Mesodermal cell (in vitro differentiated cells): ENCODE measurements at regions not wholly inside any gene's neighbourhood (a gene's known extent, or its start where the extent isn't known, plus 50 kb on each side); places are given as distances from the start of the nearest gene placed in this dataset.
"Not testable (repeated sequence)": the region's sequence is repeated elsewhere in the genome, so short reads cannot be mapped to it uniquely, and the experiment has no call there.

Experiments used
- H3K27ac ChIP-seq: 2 replicates; pipeline ENCODE4 v1.7.0; 2013; ENCODE audit warnings: mild to moderate bottlenecking, low read depth, low read length, moderate library complexity; ENCODE audit not compliant: severe bottlenecking
- H3K36me3 ChIP-seq: 2 replicates; pipeline ENCODE4 v1.7.1; 2013; ENCODE audit warnings: mild to moderate bottlenecking, low read length, moderate library complexity; ENCODE audit not compliant: control insufficient read depth, insufficient read depth
- H3K4me1 ChIP-seq: one replicate; pipeline ENCODE4 v1.7.1; 2013; ENCODE audit warnings: mild to moderate bottlenecking, low read length; ENCODE audit not compliant: insufficient read depth, control insufficient read depth, poor library complexity, severe bottlenecking
- H3K4me3 ChIP-seq: 2 replicates; pipeline ENCODE4 v1.7.0; 2013; ENCODE audit warnings: low read length, control low read depth, mild to moderate bottlenecking; ENCODE audit not compliant: insufficient read depth, poor library complexity, severe bottlenecking; ENCODE audit errors: extremely low read depth
- H3K9me3 ChIP-seq: 2 replicates; pipeline ENCODE4 v1.7.1; 2013; ENCODE audit warnings: mild to moderate bottlenecking, low read length, moderate library complexity; ENCODE audit not compliant: control insufficient read depth
- WGBS, 2 experiments: methylation state at CpG; one replicate each; pipeline ENCODE4 v1.1.5; 2013; ENCODE audit warnings: missing lambda C conversion rate in 2 of 2; ENCODE audit not compliant: insufficient coverage in 2 of 2; 5-methylcytosine and 5-hydroxymethylcytosine counted together

GRCh38 chr16:26447570-26447969 lies 619.2 kb upstream of the C16orf82 start:
- Histone ChIP-seq H3K4me3 (no peak overlapping the region), H3K36me3 (no peaks in the 10 kb centered on the region), H3K4me1 (peaks cover 5% of the 10 kb centered on the region), H3K27ac (no peak overlapping the region), H3K9me3 (no peaks in the 10 kb centered on the region)
- 90 to 98% methylated on average over 4 to 5 of the region's 5 CpGs for WGBS, 2 experiments

- no CpG with 5 or more reads among the region's 1 CpG for WGBS, 2 experiments
- no peaks in the 10 kb centered on the region for H3K9me3 ChIP-seq
- H3K36me3 ChIP-seq = no peaks in the 10 kb centered on the region
- no peak overlapping the region for H3K4me3 ChIP-seq
- H3K27ac ChIP-seq = peak overlapping the region; percentile 41
- peaks cover 9% of the 10 kb centered on the region for H3K4me1 ChIP-seq
Measured at GRCh38 chr16:26453215-26453614, 613.5 kb upstream of the C16orf82 start.

DNA sequence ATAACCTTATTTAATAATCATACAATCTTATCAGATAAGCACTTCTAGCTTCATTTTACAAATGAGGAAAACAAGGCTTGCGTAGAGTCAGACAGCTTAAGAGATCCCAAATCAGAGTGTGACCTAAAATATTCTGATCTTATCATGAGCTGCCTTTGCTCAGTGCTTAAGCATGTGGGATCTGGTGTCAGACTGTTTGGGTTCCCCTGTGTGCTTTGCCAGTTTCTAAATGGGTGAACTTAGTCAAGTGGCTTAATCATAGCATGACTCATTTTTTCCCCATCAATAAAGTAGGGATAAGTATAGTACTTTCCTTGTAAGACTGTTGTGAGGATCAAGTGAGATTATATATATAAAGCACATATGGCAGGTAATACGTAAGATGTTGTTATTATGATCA lies 612.6 kb upstream of the C16orf82 start:
- H3K27ac ChIP-seq = peak overlapping the region; percentile 51

DNA sequence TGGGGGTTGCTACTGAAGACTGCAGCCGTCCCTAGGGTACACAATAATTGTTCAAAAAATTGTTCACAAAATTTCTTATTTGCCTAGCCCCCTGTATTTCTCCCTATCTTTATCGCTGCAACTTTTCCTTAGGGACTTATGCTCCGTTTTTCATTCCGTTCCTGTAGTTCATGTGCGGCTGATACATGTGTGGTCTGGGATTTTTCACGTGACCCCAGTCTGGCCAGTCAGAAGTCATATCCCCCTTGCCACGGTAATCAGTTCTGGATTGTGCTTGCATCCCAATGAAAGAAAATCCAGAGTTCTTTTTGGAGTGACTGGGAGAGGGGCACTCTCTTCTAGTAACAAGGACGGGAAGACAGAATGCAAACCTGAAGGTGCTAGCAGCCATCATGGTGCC lies 610.7 kb upstream of the C16orf82 start:
- Histone ChIP-seq H3K4me3 (no peak overlapping the region), H3K9me3 (no peaks in the 10 kb centered on the region), H3K4me1 (peaks cover 9% of the 10 kb centered on the region), H3K27ac (no peak overlapping the region), H3K36me3 (no peaks in the 10 kb centered on the region)
- 80 to 93% methylated on average over 6 of the region's 8 CpGs for WGBS, 2 experiments

More for the DNA sequence above, 612.6 kb upstream of the C16orf82 start:
- no peak overlapping the region for H3K4me3 ChIP-seq
- 86 to 100% methylated on average over 1 of the region's 2 CpGs for WGBS, 2 experiments
- peaks cover 9% of the 10 kb centered on the region for H3K4me1 ChIP-seq
- no peaks in the 10 kb centered on the region for H3K9me3 ChIP-seq
- no peaks in the 10 kb centered on the region for H3K36me3 ChIP-seq

DNA sequence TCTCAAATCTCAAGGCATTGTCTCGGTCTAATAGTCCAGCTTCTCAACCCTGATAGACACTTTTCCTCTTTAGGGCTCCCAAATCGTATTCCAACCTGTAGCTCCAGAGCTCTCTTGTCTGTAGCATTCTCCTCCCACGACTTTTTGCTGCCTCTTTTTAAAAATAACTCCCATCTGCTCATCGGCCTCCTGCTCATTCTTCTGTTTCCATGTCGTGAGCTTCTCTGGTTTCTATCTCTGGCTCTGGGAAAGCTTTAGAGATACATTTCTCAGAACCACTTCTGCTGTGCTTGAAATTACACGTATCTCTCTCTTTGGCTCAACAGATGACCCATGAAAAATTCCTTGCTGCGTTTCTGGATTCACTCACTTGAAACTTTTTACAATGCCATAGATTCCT lies 609.6 kb upstream of the C16orf82 start:
- 85 to 92% methylated on average over 5 to 6 of the region's 7 CpGs for WGBS, 2 experiments
- Histone ChIP-seq H3K4me3 (no peak overlapping the region), H3K27ac (no peak overlapping the region), H3K36me3 (no peaks in the 10 kb centered on the region), H3K4me1 (peaks cover 9% of the 10 kb centered on the region), H3K9me3 (no peaks in the 10 kb centered on the region)

GRCh38 chr16:26457882-26458281 lies 608.8 kb upstream of the C16orf82 start:
- Histone ChIP-seq H3K36me3 (no peaks in the 10 kb centered on the region), H3K9me3 (no peaks in the 10 kb centered on the region), H3K4me1 (peaks cover 9% of the 10 kb centered on the region), H3K27ac (no peak overlapping the region), H3K4me3 (no peak overlapping the region)
- WGBS, 2 experiments = 83% methylated on average over 1 of the region's 4 CpGs; no CpG with 5 or more reads in 1 of the 2 experiments

DNA sequence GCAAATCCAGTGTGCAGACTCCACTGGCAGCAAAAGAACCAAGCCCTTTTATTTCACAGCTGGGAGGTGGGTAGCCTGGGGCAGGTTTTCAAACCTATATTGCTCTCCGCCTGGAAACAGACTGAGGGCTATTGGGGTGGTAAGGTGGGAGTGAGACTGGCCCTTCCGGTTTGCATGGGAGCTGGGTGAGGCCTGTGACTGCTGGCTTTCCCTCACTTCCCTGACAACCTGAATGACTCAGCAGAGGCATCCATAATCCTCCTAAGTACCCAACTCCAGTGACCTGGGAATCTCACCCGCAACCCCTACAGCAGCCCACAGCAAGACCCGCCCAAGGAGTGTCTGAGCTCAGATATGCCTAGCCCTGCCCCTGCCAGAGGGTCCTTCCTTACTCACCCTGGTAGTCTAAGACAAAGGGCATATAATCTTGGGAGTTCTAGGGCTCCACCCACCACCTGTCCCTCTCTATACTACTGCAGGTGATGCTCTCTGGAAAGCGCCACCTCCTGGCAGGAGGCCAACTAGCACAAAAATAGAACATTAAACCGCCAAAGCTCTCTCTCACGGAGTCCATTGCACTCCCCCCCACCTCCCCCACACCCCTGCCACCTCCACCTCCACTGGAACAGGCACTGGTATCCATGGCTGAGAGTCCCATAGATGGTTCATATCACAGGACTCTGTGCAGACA lies 602.0 kb upstream of the C16orf82 start:
- Histone ChIP-seq H3K36me3 (no peaks in the 10 kb centered on the region), H3K9me3 (no peaks in the 10 kb centered on the region), H3K4me3 (no peak overlapping the region), H3K4me1 (no peaks in the 10 kb centered on the region), H3K27ac (no peak overlapping the region)
- WGBS, 2 experiments = 95 to 100% methylated on average over 3 to 5 of the region's 7 CpGs

DNA sequence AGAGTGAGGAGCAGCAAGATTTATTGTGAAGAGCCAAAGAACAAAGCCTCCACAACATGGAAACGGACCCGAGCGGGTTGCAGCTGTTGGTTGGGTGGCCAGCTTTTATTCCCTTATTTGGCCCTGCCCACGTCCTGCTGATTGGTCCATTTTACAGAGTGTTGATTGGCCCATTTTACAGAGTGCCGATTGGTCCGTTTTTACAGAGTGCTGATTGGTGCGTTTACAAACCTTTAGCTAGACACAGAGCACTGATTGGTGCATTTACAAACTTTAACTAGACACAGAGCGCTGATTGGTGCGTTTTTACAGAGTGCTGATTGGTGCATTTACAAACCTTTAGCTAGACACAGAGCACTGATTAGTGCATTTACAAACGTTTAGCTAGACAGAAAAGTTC lies 592.3 kb upstream of the C16orf82 start:
- not testable (repeated sequence) for H3K4me3 ChIP-seq, H3K36me3 ChIP-seq, H3K27ac ChIP-seq, H3K9me3 ChIP-seq, H3K4me1 ChIP-seq
- 83 to 89% methylated on average over 9 to 10 of the region's 10 CpGs for WGBS, 2 experiments

GRCh38 chr16:26475596-26475995 lies 591.1 kb upstream of the C16orf82 start:
- Histone ChIP-seq H3K27ac (no peak overlapping the region), H3K36me3 (no peaks in the 10 kb centered on the region), H3K4me1 (no peaks in the 10 kb centered on the region), H3K4me3 (no peak overlapping the region), H3K9me3 (peaks cover 4% of the 10 kb centered on the region)
- WGBS, 2 experiments = 63 to 86% methylated on average over 2 of the region's 2 CpGs

- Histone ChIP-seq H3K4me1 (peaks cover 6% of the 10 kb centered on the region), H3K9me3 (no peaks in the 10 kb centered on the region), H3K36me3 (no peaks in the 10 kb centered on the region), H3K27ac (no peak overlapping the region), H3K4me3 (no peak overlapping the region)
- 60 to 63% methylated on average over 4 of the region's 6 CpGs for WGBS, 2 experiments
Measured at GRCh38 chr16:26491101-26491670, 575.5 kb upstream of the C16orf82 start.

- no peaks in the 10 kb centered on the region for H3K36me3 ChIP-seq
- H3K9me3 ChIP-seq = no peaks in the 10 kb centered on the region
- no peaks in the 10 kb centered on the region for H3K4me1 ChIP-seq
- 92 to 96% methylated on average over 3 to 4 of the region's 6 CpGs for WGBS, 2 experiments
- H3K27ac ChIP-seq = no peak overlapping the region
- H3K4me3 ChIP-seq = no peak overlapping the region
Measured at GRCh38 chr16:26491962-26492361, 574.8 kb upstream of the C16orf82 start.
